Suprapubic skin (tissue), 4 donors: ENCODE measurements at regions not wholly inside any gene's neighbourhood (a gene's known extent, or its start where the extent isn't known, plus 50 kb on each side); places are given as distances from the start of the nearest gene placed in this dataset.

Experiments used
- DNase-seq, 2 donors: peaks; one replicate each; pipeline ENCODE4 v3.0.0-alpha.2; 2019; ENCODE audit warnings: low spot score in 2 of 2
- H3K27ac ChIP-seq: fragments of 200-600 bp; sonication (generic); one replicate; pipeline ENCODE4 v1.5.1; 2019
- H3K27me3 ChIP-seq: fragments of 200-600 bp; sonication (generic); one replicate; pipeline ENCODE4 v1.5.1; 2019
- H3K36me3 ChIP-seq: fragments of 200-600 bp; sonication (generic); one replicate; pipeline ENCODE4 v1.5.1; 2019
- H3K4me1 ChIP-seq: fragments of 200-600 bp; sonication (generic); one replicate; pipeline ENCODE4 v1.5.1; 2019
- H3K4me3 ChIP-seq: fragments of 200-600 bp; sonication (generic); one replicate; pipeline ENCODE4 v1.5.1; 2019; ENCODE audit warnings: mild to moderate bottlenecking
- H3K9me3 ChIP-seq: fragments of 200-600 bp; sonication (generic); one replicate; pipeline ENCODE4 v1.5.1; 2019
- EP300 ChIP-seq: sonication (generic); formaldehyde crosslinking; IDR thresholded peaks from one replicate; pipeline ENCODE4 v1.6.1; 2017; ENCODE audit warnings: antibody characterized with exemption
- POLR2A ChIP-seq, 2 donors: fragments of 450-650 bp; IDR thresholded peaks; one replicate each; pipeline ENCODE4 v1.6.1; 2017; ENCODE audit warnings: antibody characterized with exemption in 2 of 2, mild to moderate bottlenecking in 2 of 2, moderate library complexity in 2 of 2
- POLR2AphosphoS5 ChIP-seq, 3 donors: sonication (generic); formaldehyde crosslinking; IDR thresholded peaks; one replicate each; pipeline ENCODE4 v1.6.1; 2017; ENCODE audit warnings: antibody characterized with exemption in 3 of 3
- WGBS: methylation state at CpG from one replicate; pipeline ENCODE4 v1.1.5; 2018; 5-methylcytosine and 5-hydroxymethylcytosine counted together
- TF ChIP-seq, protein P1 (sequence below), 2 donors: fragments of 200-600 bp in 1 of 2; fragments of 450-650 bp in 1 of 2; sonication (generic) in 1 of 2; IDR thresholded peaks; one replicate each; pipeline ENCODE4 v1.5.1; 2016 to 2019; ENCODE audit warnings: antibody characterized with exemption in 2 of 2, mild to moderate bottlenecking in 1 of 2, moderate library complexity in 1 of 2

- Histone ChIP-seq H3K4me3 (no peak overlapping the region), H3K4me1 (no peaks in the 10 kb centered on the region), H3K9me3 (no peaks in the 10 kb centered on the region), H3K36me3 (no peaks in the 10 kb centered on the region), H3K27ac (no peak overlapping the region), H3K27me3 (no peaks in the 10 kb centered on the region)
- DNase-seq = no peak
- TF ChIP-seq POLR2AphosphoS5 (IDR thresholded peaks at IDR 0.05) = no peak
- TF ChIP-seq POLR2A (IDR thresholded peaks at IDR 0.05) = no peak
- no peak for TF ChIP-seq EP300
- TF ChIP-seq, protein P1, sequence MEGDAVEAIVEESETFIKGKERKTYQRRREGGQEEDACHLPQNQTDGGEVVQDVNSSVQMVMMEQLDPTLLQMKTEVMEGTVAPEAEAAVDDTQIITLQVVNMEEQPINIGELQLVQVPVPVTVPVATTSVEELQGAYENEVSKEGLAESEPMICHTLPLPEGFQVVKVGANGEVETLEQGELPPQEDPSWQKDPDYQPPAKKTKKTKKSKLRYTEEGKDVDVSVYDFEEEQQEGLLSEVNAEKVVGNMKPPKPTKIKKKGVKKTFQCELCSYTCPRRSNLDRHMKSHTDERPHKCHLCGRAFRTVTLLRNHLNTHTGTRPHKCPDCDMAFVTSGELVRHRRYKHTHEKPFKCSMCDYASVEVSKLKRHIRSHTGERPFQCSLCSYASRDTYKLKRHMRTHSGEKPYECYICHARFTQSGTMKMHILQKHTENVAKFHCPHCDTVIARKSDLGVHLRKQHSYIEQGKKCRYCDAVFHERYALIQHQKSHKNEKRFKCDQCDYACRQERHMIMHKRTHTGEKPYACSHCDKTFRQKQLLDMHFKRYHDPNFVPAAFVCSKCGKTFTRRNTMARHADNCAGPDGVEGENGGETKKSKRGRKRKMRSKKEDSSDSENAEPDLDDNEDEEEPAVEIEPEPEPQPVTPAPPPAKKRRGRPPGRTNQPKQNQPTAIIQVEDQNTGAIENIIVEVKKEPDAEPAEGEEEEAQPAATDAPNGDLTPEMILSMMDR (IDR thresholded peaks at IDR 0.05) = no peak
These were observed 135.9 kb upstream of the SHISA6 start for GRCh38 chr17:11105141-11105540.

- no peak overlapping the region for H3K4me3 ChIP-seq
- no peaks in the 10 kb centered on the region for H3K9me3 ChIP-seq
- no peaks in the 10 kb centered on the region for H3K36me3 ChIP-seq
- DNase-seq = no peak
- H3K27ac ChIP-seq = no peak overlapping the region
- WGBS = 87% methylated on average over 3 of the region's 3 CpGs
- H3K4me1 ChIP-seq = no peaks in the 10 kb centered on the region
- H3K27me3 ChIP-seq = no peaks in the 10 kb centered on the region
- no peak for TF ChIP-seq POLR2AphosphoS5 (IDR thresholded peaks at IDR 0.05)
- TF ChIP-seq, protein P1 (IDR thresholded peaks at IDR 0.05) = no peak
- TF ChIP-seq EP300 = no peak
These were observed 143.9 kb upstream of the SHISA6 start for GRCh38 chr17:11097121-11097520.

DNA sequence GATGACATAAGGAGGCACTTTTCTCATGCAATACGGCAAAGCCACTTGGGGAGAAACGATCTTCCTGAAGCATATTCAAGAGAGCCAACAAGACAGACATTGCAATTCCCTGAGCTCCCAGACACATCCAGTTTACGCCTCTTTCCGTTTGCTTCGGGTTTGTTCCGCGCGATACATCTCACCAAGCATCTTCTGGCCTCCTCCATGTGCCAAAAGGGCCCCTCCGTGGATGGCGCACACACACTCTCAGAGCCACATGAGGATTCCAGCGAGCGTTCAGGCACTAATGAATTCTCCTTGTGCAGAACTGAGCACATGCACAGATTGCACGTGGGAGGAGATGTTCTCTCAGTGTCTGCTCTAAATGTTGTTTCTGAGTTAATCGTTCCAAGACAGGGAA lies 146.7 kb upstream of the SHISA6 start:
- WGBS = 65% methylated on average over 14 of the region's 14 CpGs
- no peak for DNase-seq
- Histone ChIP-seq H3K9me3 (no peaks in the 10 kb centered on the region), H3K4me3 (no peak overlapping the region), H3K36me3 (no peaks in the 10 kb centered on the region), H3K4me1 (no peaks in the 10 kb centered on the region), H3K27me3 (no peaks in the 10 kb centered on the region), H3K27ac (no peak overlapping the region)
- TF ChIP-seq, protein P1 (IDR thresholded peaks at IDR 0.05) = no peak
- no peak for TF ChIP-seq POLR2A (IDR thresholded peaks at IDR 0.05)
- no peak for TF ChIP-seq POLR2AphosphoS5 (IDR thresholded peaks at IDR 0.05)
- TF ChIP-seq EP300 = no peak

DNA sequence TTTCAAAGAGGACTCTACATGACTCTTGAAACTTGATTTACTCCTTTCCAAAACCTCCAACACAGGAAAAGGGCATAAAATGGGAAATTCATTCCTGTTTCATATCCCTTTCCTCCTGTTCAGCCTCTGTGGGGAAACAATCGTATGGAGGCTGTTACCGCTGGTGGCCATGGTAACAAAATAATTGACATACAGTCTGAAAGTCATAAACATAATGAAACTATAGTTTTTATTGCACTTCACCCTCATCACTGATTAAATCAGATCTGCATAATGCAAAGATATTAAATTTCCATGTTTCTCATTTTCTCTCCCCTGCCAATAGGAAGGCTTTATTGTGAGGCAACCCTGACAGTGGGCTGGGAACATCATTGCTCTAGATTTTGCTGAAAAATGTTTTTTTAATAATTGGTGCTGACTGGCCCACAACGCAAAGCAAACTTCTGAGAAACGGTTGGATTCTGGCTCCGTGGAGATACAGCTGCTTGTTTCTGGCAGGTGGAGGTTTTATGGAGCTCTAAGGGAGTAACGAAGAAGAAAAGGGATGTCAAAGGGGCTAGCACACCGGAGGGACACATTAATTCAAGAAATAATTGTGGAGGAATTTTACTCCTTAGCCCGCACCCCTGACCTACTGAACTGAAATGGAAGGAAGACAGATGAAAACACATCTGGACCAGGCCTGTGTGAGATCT lies 154.2 kb upstream of the SHISA6 start:
- Histone ChIP-seq H3K27me3 (no peaks in the 10 kb centered on the region), H3K27ac (no peak overlapping the region), H3K9me3 (no peaks in the 10 kb centered on the region), H3K4me1 (no peaks in the 10 kb centered on the region), H3K36me3 (no peaks in the 10 kb centered on the region), H3K4me3 (no peak overlapping the region)
- TF ChIP-seq EP300 (no peak), POLR2AphosphoS5 (IDR thresholded peaks at IDR 0.05) (no peak), POLR2A (IDR thresholded peaks at IDR 0.05) (no peak)
- TF ChIP-seq, protein P1 (IDR thresholded peaks at IDR 0.05) = no peak
- DNase-seq = no peak
- 70% methylated on average over 8 of the region's 8 CpGs for WGBS

- TF ChIP-seq POLR2AphosphoS5 (IDR thresholded peaks at IDR 0.05) = no peak
- TF ChIP-seq EP300 = no peak
- TF ChIP-seq, protein P1 (IDR thresholded peaks at IDR 0.05) = no peak
- no peak for TF ChIP-seq POLR2A (IDR thresholded peaks at IDR 0.05)
- H3K27ac ChIP-seq = no peak overlapping the region
- DNase-seq = no peak
- H3K4me1 ChIP-seq = no peaks in the 10 kb centered on the region
- H3K9me3 ChIP-seq = no peaks in the 10 kb centered on the region
- no peaks in the 10 kb centered on the region for H3K27me3 ChIP-seq
- H3K4me3 ChIP-seq = no peak overlapping the region
- no peaks in the 10 kb centered on the region for H3K36me3 ChIP-seq
These were observed 158.5 kb upstream of the SHISA6 start for GRCh38 chr17:11082559-11082958.
